ENCODE measurements at regions not wholly inside any gene's neighbourhood (a gene's known extent, or its start where the extent isn't known, plus 50 kb on each side); places are given as distances from the start of the nearest gene placed in this dataset.

DNA sequence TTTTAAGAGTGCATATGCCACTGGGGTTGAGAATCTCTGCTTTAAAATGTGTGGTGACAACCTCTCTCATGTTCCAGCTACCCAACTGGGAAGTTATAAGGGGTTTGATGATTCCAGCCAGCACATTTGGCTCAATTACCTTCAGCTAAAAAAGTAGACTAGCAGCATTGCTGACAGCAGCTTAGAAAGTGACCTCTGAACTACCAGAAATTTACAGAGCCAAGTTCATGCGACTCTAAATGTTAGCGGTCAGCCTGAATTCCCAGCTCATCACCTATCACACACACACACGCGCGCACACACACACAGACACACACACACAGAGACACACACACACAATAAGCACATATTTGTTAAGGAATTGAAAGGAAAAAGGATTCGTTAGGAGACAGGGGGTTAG is 377.5 kb downstream of the TMEM167A start:
- no peak overlapping the region for H4K8ac ChIP-seq (ENCODE audit: extremely low read depth, insufficient read depth, low read length)
- CTCF ChIA-PET (ENCODE audit: partially characterized antibody): interaction anchor here (1.0 kb wide), 1 partner anchor 11 kb away, joined by 3 read pairs; no protein-coding TSS in a partner anchor
- no peak overlapping the region for H2BK20ac ChIP-seq (ENCODE audit: low read length)
- no peak overlapping the region for H2BK120ac ChIP-seq (replicated peaks; ENCODE audit: low read depth, low read length)
- POLR2A ChIA-PET (ENCODE audit: partially characterized antibody): no interaction called here
- 95% methylated on average over 6 of the region's 6 CpGs; no CpG with 5 or more reads in 1 of the 2 experiments for WGBS, 2 experiments (ENCODE audit: extremely low coverage in 1 of 2, insufficient coverage in 1 of 2, insufficient read length in 1 of 2, insufficient replicate concordance in 2 of 2, low coverage in 1 of 2, low lambda C conversion rate in 2 of 2, missing lambda C conversion rate in 1 of 2)
- no peak overlapping the region for H3K4ac ChIP-seq (replicated peaks; ENCODE audit: insufficient read length, low read depth, low read length)
- H3K23me2 ChIP-seq (ENCODE audit: low read depth, low read length): no peaks in the 10 kb centered on the region
- H3K56ac ChIP-seq (replicated peaks; ENCODE audit: insufficient read length, low read depth, low read length): no peak overlapping the region
- DNase-seq (ENCODE audit: low read depth in 1 of 2, low spot score in 2 of 2): no peak
- H3K4me3 ChIP-seq (ENCODE audit: extremely low read depth in 1 of 4, insufficient read depth in 2 of 4, low read depth in 3 of 4, low read length in 4 of 4): no peak overlapping the region
- no peak overlapping the region for H2BK5ac ChIP-seq (ENCODE audit: low read depth, low read length)
- H3K4me2 ChIP-seq (ENCODE audit: insufficient read depth in 1 of 2, low read depth in 2 of 2, low read length in 2 of 2): no peak overlapping the region
- H3K14ac ChIP-seq (ENCODE audit: insufficient read length): no peak overlapping the region
- no peak for TF ChIP-seq SP1 (IDR thresholded peaks at IDR 0.05; ENCODE audit: low read depth, low read length)
- no peak for TF ChIP-seq SIX5 (IDR thresholded peaks at IDR 0.05; ENCODE audit: low read depth, low read length)
- no peak for TF ChIP-seq YY1 (IDR thresholded peaks at IDR 0.05; ENCODE audit: low read depth, low read length)
- TF ChIP-seq, protein P1, sequence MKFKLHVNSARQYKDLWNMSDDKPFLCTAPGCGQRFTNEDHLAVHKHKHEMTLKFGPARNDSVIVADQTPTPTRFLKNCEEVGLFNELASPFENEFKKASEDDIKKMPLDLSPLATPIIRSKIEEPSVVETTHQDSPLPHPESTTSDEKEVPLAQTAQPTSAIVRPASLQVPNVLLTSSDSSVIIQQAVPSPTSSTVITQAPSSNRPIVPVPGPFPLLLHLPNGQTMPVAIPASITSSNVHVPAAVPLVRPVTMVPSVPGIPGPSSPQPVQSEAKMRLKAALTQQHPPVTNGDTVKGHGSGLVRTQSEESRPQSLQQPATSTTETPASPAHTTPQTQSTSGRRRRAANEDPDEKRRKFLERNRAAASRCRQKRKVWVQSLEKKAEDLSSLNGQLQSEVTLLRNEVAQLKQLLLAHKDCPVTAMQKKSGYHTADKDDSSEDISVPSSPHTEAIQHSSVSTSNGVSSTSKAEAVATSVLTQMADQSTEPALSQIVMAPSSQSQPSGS (IDR thresholded peaks at IDR 0.05; ENCODE audit: low read length): no peak
- no peak for TF ChIP-seq SRF (IDR thresholded peaks at IDR 0.05; ENCODE audit: low read depth, low read length)
- no peak for TF ChIP-seq POLR2A (IDR thresholded peaks at IDR 0.05; ENCODE audit: control extremely low read depth in 1 of 2, low read depth in 2 of 2, low read length in 2 of 2)
- TF ChIP-seq EP300 (IDR thresholded peaks at IDR 0.05; ENCODE audit: borderline replicate concordance in 1 of 2, low read depth in 2 of 2, low read length in 2 of 2): no peak
- no peak for TF ChIP-seq MAFK (IDR thresholded peaks at IDR 0.05; ENCODE audit: low read depth, low read length)
- no peak overlapping the region for H2BK15ac ChIP-seq (ENCODE audit: low read length)
- H3K36me3 ChIP-seq (ENCODE audit: control insufficient read depth in 2 of 4, insufficient read depth in 4 of 4, low read length in 3 of 4): no peaks in the 10 kb centered on the region
- H3K9me3 ChIP-seq (ENCODE audit: insufficient read depth in 2 of 2, low read depth in 1 of 2, low read length in 1 of 2): no peaks in the 10 kb centered on the region
- H2AK5ac ChIP-seq (ENCODE audit: low read depth, low read length): no peak overlapping the region
- no peak overlapping the region for H3K18ac ChIP-seq (ENCODE audit: extremely low read depth, low read length)
- H2BK12ac ChIP-seq (ENCODE audit: low read depth, low read length): no peak overlapping the region
- H4K91ac ChIP-seq (replicated peaks; ENCODE audit: insufficient read length, low read length): no peak overlapping the region
- H4K5ac ChIP-seq (ENCODE audit: insufficient read length, low read depth, low read length): no peak overlapping the region
- no peak overlapping the region for H3K27ac ChIP-seq (ENCODE audit: low read depth, low read length)
- no peaks in the 10 kb centered on the region for H3K79me1 ChIP-seq (ENCODE audit: low read depth, low read length)
- H3K23ac ChIP-seq (ENCODE audit: insufficient read length): no peak overlapping the region
- peaks cover 0 to 2% (median under 1%) of the 10 kb centered on the region in 4 experiments; a peak in 3 of 7 replicates for H3K4me1 ChIP-seq (replicated peaks in 1 of 4; ENCODE audit: control insufficient read depth in 3 of 4, insufficient read depth in 4 of 4, low read length in 3 of 4)
- H3K9ac ChIP-seq (replicated peaks in 1 of 4; ENCODE audit: extremely low read depth in 1 of 4, low read depth in 3 of 4, low read length in 3 of 4): no peak overlapping the region
- no peaks in the 10 kb centered on the region for H3K27me3 ChIP-seq (replicated peaks in 1 of 4; ENCODE audit: control insufficient read depth in 3 of 4, extremely low read depth in 1 of 4, insufficient read depth in 3 of 4, low read length in 3 of 4)
- H4K20me1 ChIP-seq (replicated peaks in 1 of 2; ENCODE audit: control insufficient read depth in 1 of 2, insufficient read depth in 2 of 2, low read length in 2 of 2): no peaks in the 10 kb centered on the region
- H3K79me2 ChIP-seq (ENCODE audit: control insufficient read depth in 1 of 2, insufficient read depth in 2 of 2, low read length in 2 of 2): no peaks in the 10 kb centered on the region
- no peak overlapping the region for H2AFZ ChIP-seq (ENCODE audit: low read length)
- FAIRE-seq: no peak

Measured in H1 (cell line).